Neuronal stem cell (in vitro differentiated cells): ENCODE measurements at regions not wholly inside any gene's neighbourhood (a gene's known extent, or its start where the extent isn't known, plus 50 kb on each side); places are given as distances from the start of the nearest gene placed in this dataset.

Experiments
- DNase-seq: peaks from one replicate; pipeline ENCODE4 v3.0.0-alpha.2; 2013; ENCODE audit warnings: low spot score
- H2AFZ ChIP-seq: one replicate; pipeline ENCODE4 v1.6.1; 2013; ENCODE audit warnings: mild to moderate bottlenecking, low read length, inconsistent platforms
- H2AK5ac ChIP-seq: 2 replicates; pipeline ENCODE4 v1.6.1; 2013; ENCODE audit warnings: low read depth, mild to moderate bottlenecking, inconsistent platforms, low read length, moderate library complexity, mixed read lengths
- H2BK120ac ChIP-seq: 2 replicates; pipeline ENCODE4 v1.6.1; 2013; ENCODE audit warnings: low read depth, mild to moderate bottlenecking, inconsistent platforms, low read length, moderate library complexity, mixed read lengths
- H2BK12ac ChIP-seq: one replicate; pipeline ENCODE4 v1.6.1; 2013; ENCODE audit warnings: low read length, inconsistent platforms
- H2BK15ac ChIP-seq: 2 replicates; pipeline ENCODE4 v1.6.1; 2013; ENCODE audit warnings: mild to moderate bottlenecking, low read length, inconsistent platforms, mixed read lengths
- H2BK5ac ChIP-seq: one replicate; pipeline ENCODE4 v1.6.1; 2013; ENCODE audit warnings: inconsistent platforms, mild to moderate bottlenecking, low read length, moderate library complexity
- H3K14ac ChIP-seq: one replicate; pipeline ENCODE4 v1.6.1; 2013; ENCODE audit warnings: low read length, inconsistent platforms
- H3K18ac ChIP-seq: 2 replicates; pipeline ENCODE4 v1.6.1; 2013; ENCODE audit warnings: low read length, inconsistent platforms
- H3K23ac ChIP-seq: 2 replicates; pipeline ENCODE4 v1.6.1; 2013; ENCODE audit warnings: low read depth, mild to moderate bottlenecking, mixed read lengths, low read length, inconsistent platforms; ENCODE audit not compliant: poor library complexity
- H3K27ac ChIP-seq: replicated peaks from 3 replicates; pipeline ENCODE4 v1.5.1; 2013; ENCODE audit warnings: low read length, inconsistent platforms
- H3K27me3 ChIP-seq, 3 experiments: 2 replicates each; pipeline ENCODE4 v1.6.1; 2013; ENCODE audit warnings: low read length in 3 of 3, mild to moderate bottlenecking in 2 of 3, inconsistent platforms in 1 of 3, low read depth in 1 of 3, mixed read lengths in 1 of 3, moderate library complexity in 1 of 3; ENCODE audit not compliant: control insufficient read depth in 3 of 3, insufficient read depth in 3 of 3
- H3K36me3 ChIP-seq, 2 donors: replicated peaks in 1 of 2; 2 replicates each; pipeline ENCODE4 v1.6.1; 2013; ENCODE audit warnings: low read length in 2 of 2; ENCODE audit not compliant: control insufficient read depth in 2 of 2, insufficient read depth in 2 of 2
- H3K4ac ChIP-seq: 2 replicates; pipeline ENCODE4 v1.6.1; 2013; ENCODE audit warnings: inconsistent platforms, mild to moderate bottlenecking, low read length, moderate library complexity
- H3K4me1 ChIP-seq, 2 donors: 1 replicate in 1 of 2; 2 replicates in 1 of 2; pipeline ENCODE4 v1.6.1; 2013; ENCODE audit warnings: low read length in 2 of 2, low read depth in 1 of 2; ENCODE audit not compliant: control insufficient read depth in 2 of 2, insufficient read depth in 1 of 2
- H3K4me2 ChIP-seq: one replicate; pipeline ENCODE4 v1.6.1; 2013; ENCODE audit warnings: mild to moderate bottlenecking, low read length, inconsistent platforms; ENCODE audit not compliant: insufficient read depth, poor library complexity, severe bottlenecking
- H3K4me3 ChIP-seq, 2 donors: 2 replicates each; pipeline ENCODE4 v1.5.1; 2013; ENCODE audit warnings: low read length in 2 of 2, mild to moderate bottlenecking in 2 of 2, inconsistent platforms in 1 of 2, moderate library complexity in 1 of 2
- H3K79me1 ChIP-seq: one replicate; pipeline ENCODE4 v1.6.1; 2013; ENCODE audit warnings: low read depth, mild to moderate bottlenecking, inconsistent platforms, low read length, moderate library complexity
- H3K9ac ChIP-seq: one replicate; pipeline ENCODE4 v1.6.1; 2013; ENCODE audit warnings: mild to moderate bottlenecking, low read depth, low read length, inconsistent platforms; ENCODE audit not compliant: poor library complexity
- H3K9me3 ChIP-seq, 2 donors: replicated peaks in 1 of 2; 2 replicates each; pipeline versions ENCODE3 to v1.6.1; 2013; ENCODE audit warnings: low read length in 2 of 2, mild to moderate bottlenecking in 2 of 2, inconsistent platforms in 1 of 2, low read depth in 1 of 2, mixed read lengths in 1 of 2, moderate library complexity in 1 of 2; ENCODE audit not compliant: control insufficient read depth in 2 of 2, insufficient read depth in 1 of 2
- H4K8ac ChIP-seq: one replicate; pipeline ENCODE4 v1.6.1; 2013; ENCODE audit warnings: low read depth, mild to moderate bottlenecking, inconsistent platforms, low read length, moderate library complexity
- H4K91ac ChIP-seq: one replicate; pipeline ENCODE4 v1.6.1; 2013; ENCODE audit warnings: low read length, low read depth, mild to moderate bottlenecking, inconsistent platforms; ENCODE audit not compliant: poor library complexity
- WGBS, 2 donors: extraction: QIAGEN DNeasy Blood & Tissue Kit; methylation state at CpG; one replicate each; pipeline ENCODE4 v1.1.7; 2013; ENCODE audit warnings: missing lambda C conversion rate in 2 of 2, mixed read lengths in 1 of 2; ENCODE audit not compliant: insufficient read length in 2 of 2, insufficient replicate concordance in 1 of 2; ENCODE audit errors: extremely low coverage in 2 of 2; 5-methylcytosine and 5-hydroxymethylcytosine counted together

GRCh38 chr9:75734802-75735201, 155.7 kb upstream of the PCSK5 start:
- Histone ChIP-seq H4K91ac (no peak overlapping the region), H2AK5ac (no peak overlapping the region), H3K4me3 (no peak overlapping the region), H3K79me1 (no peaks in the 10 kb centered on the region), H3K27ac (no peak overlapping the region), H3K4me1 (no peaks in the 10 kb centered on the region), H3K14ac (no peak overlapping the region), H3K18ac (no peak overlapping the region), H3K23ac (no peak overlapping the region), H3K4ac (no peak overlapping the region), H3K9me3 (no peaks in the 10 kb centered on the region), H3K9ac (no peak overlapping the region), H2BK120ac (no peak overlapping the region), H2AFZ (no peak overlapping the region), H3K4me2 (no peak overlapping the region), H3K36me3 (no peaks in the 10 kb centered on the region), H2BK15ac (no peak overlapping the region), H2BK12ac (no peak overlapping the region), H3K27me3 (no peaks in the 10 kb centered on the region), H2BK5ac (no peak overlapping the region), H4K8ac (no peak overlapping the region)
- no CpG with 5 or more reads among the region's 3 CpGs for WGBS, 2 donors
- DNase-seq: no peak

GRCh38 chr9:75739884-75740611, 150.4 kb upstream of the PCSK5 start:
- Histone ChIP-seq H4K8ac (no peak overlapping the region), H3K27me3 (no peaks in the 10 kb centered on the region), H3K79me1 (no peaks in the 10 kb centered on the region), H2BK120ac (no peak overlapping the region), H3K23ac (no peak overlapping the region), H3K4me3 (no peak overlapping the region), H3K4me1 (no peaks in the 10 kb centered on the region), H3K36me3 (no peaks in the 10 kb centered on the region), H3K14ac (no peak overlapping the region), H2AK5ac (no peak overlapping the region), H3K18ac (no peak overlapping the region), H2BK12ac (no peak overlapping the region), H3K27ac (no peak overlapping the region), H3K4me2 (no peak overlapping the region), H3K9ac (no peak overlapping the region), H4K91ac (no peak overlapping the region), H3K4ac (no peak overlapping the region), H2AFZ (no peak overlapping the region), H3K9me3 (no peaks in the 10 kb centered on the region), H2BK15ac (no peak overlapping the region), H2BK5ac (no peak overlapping the region)
- no CpG with 5 or more reads among the region's 4 CpGs for WGBS, 2 donors
- DNase-seq: no peak

GRCh38 chr9:75743855-75744254, 146.6 kb upstream of the PCSK5 start:
- Histone ChIP-seq H3K9me3 (no peaks in the 10 kb centered on the region), H2BK15ac (no peak overlapping the region), H2BK120ac (no peak overlapping the region), H4K8ac (no peak overlapping the region), H3K4me2 (no peak overlapping the region), H3K79me1 (no peaks in the 10 kb centered on the region), H3K4me1 (no peaks in the 10 kb centered on the region), H3K36me3 (no peaks in the 10 kb centered on the region), H2BK5ac (no peak overlapping the region), H4K91ac (no peak overlapping the region), H3K27me3 (no peaks in the 10 kb centered on the region), H3K27ac (no peak overlapping the region), H3K9ac (no peak overlapping the region), H2AK5ac (no peak overlapping the region), H2BK12ac (no peak overlapping the region), H3K14ac (no peak overlapping the region), H3K23ac (no peak overlapping the region), H3K4ac (no peak overlapping the region), H3K18ac (no peak overlapping the region), H3K4me3 (no peak overlapping the region), H2AFZ (no peak overlapping the region)
- no peak for DNase-seq
- WGBS, 2 donors: no CpG with 5 or more reads among the region's 1 CpG

GRCh38 chr9:75754080-75754479, 136.4 kb upstream of the PCSK5 start:
- Histone ChIP-seq H2AK5ac (no peak overlapping the region), H2BK120ac (no peak overlapping the region), H2BK5ac (no peak overlapping the region), H4K91ac (no peak overlapping the region), H3K36me3 (no peaks in the 10 kb centered on the region), H2AFZ (no peak overlapping the region), H3K23ac (no peak overlapping the region), H3K18ac (no peak overlapping the region), H2BK12ac (no peak overlapping the region), H2BK15ac (no peak overlapping the region), H3K4me2 (no peak overlapping the region), H3K4ac (no peak overlapping the region), H4K8ac (no peak overlapping the region), H3K79me1 (no peaks in the 10 kb centered on the region), H3K9ac (no peak overlapping the region), H3K4me3 (no peak overlapping the region), H3K4me1 (no peaks in the 10 kb centered on the region), H3K14ac (no peak overlapping the region), H3K9me3 (peaks cover 0 to 1% of the 10 kb centered on the region in 2 donors), H3K27ac (no peak overlapping the region), H3K27me3 (no peaks in the 10 kb centered on the region)
- DNase-seq: no peak
- no CpG with 5 or more reads among the region's 4 CpGs for WGBS, 2 donors
